ENCODE measurements at regions not wholly inside any gene's neighbourhood (a gene's known extent, or its start where the extent isn't known, plus 50 kb on each side); places are given as distances from the start of the nearest gene placed in this dataset.

DNA sequence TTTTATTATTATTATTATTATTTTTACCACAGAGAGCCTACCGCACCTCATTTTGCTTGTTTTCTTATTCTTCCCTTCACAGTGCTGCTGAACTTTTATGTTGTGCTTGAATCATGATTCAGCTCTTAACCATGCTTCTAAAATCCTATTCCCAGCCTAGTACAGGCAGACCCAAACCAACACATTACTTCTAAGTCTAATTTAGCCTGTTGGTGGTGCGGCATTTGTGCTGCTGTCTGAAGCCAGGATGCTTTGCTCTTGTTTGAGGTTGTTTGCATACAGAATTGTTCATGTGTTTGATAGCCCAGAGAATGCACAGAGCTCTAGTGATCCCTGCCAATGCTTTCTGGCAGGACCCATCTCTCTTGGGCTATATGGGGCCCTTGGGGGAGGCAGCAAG is 213.5 kb upstream of the KCNG1 start:
- TF ChIP-seq EZH2phosphoT487 (IDR thresholded peaks at IDR 0.05; ENCODE audit: borderline replicate concordance, low read length) (no peak), EZH2 (IDR thresholded peaks at IDR 0.05; ENCODE audit: low read length, unreplicated experiment) (no peak)
- TF ChIP-seq, protein P1, sequence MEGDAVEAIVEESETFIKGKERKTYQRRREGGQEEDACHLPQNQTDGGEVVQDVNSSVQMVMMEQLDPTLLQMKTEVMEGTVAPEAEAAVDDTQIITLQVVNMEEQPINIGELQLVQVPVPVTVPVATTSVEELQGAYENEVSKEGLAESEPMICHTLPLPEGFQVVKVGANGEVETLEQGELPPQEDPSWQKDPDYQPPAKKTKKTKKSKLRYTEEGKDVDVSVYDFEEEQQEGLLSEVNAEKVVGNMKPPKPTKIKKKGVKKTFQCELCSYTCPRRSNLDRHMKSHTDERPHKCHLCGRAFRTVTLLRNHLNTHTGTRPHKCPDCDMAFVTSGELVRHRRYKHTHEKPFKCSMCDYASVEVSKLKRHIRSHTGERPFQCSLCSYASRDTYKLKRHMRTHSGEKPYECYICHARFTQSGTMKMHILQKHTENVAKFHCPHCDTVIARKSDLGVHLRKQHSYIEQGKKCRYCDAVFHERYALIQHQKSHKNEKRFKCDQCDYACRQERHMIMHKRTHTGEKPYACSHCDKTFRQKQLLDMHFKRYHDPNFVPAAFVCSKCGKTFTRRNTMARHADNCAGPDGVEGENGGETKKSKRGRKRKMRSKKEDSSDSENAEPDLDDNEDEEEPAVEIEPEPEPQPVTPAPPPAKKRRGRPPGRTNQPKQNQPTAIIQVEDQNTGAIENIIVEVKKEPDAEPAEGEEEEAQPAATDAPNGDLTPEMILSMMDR (conservative IDR thresholded peaks at IDR 0.05; ENCODE audit: low read depth, low read length) = no peak

Data from PC-3 (cell line).